Tibial artery (tissue), 4 donors: ENCODE measurements at regions not wholly inside any gene's neighbourhood (a gene's known extent, or its start where the extent isn't known, plus 50 kb on each side); places are given as distances from the start of the nearest gene placed in this dataset.
A peak's percentile ranks its signal among the peaks of the same experiment; 100 is the strongest.

Experiments
- DNase-seq, 2 donors: peaks; one replicate each; pipeline ENCODE4 v3.0.0-alpha.2; 2019
- H3K27ac ChIP-seq, 2 donors: fragments of 200-600 bp; sonication (generic) in 1 of 2; 1 replicate in 1 of 2; 2 replicates in 1 of 2; pipeline ENCODE4 v1.5.1; 2018 to 2019; ENCODE audit warnings: mild to moderate bottlenecking in 1 of 2
- H3K27me3 ChIP-seq, 2 donors: fragments of 200-600 bp; sonication (generic) in 1 of 2; one replicate each; pipeline versions ENCODE4 v1.5.1 to v1.6.0; 2016 to 2019
- H3K36me3 ChIP-seq, 3 donors: fragments of 200-600 bp; sonication (generic) in 2 of 3; one replicate each; pipeline ENCODE4 v1.5.1; 2016 to 2019; ENCODE audit warnings: mild to moderate bottlenecking in 2 of 3
- H3K4me1 ChIP-seq, 4 donors: fragments of 200-600 bp; sonication (generic) in 2 of 4; 1 replicate in 3 of 4; 2 replicates in 1 of 4; pipeline ENCODE4 v1.5.1; 2016 to 2019
- H3K4me3 ChIP-seq, 2 donors: fragments of 200-600 bp; sonication (generic) in 1 of 2; 1 replicate in 1 of 2; 2 replicates in 1 of 2; pipeline ENCODE4 v1.5.1; 2018 to 2019; ENCODE audit warnings: mild to moderate bottlenecking in 2 of 2
- H3K9me3 ChIP-seq, 3 donors: fragments of 200-600 bp; sonication (generic) in 1 of 3; one replicate each; pipeline ENCODE4 v1.5.1; 2016 to 2019
- intact Hi-C: fragments of 100-400 bp; cut with DNase I; formaldehyde crosslinking; loops from one replicate; pipeline ENCODE4 v1.15.0; 2023; ENCODE audit warnings: low total_unique reads
- TF ChIP-seq, protein P1 (sequence below), 2 experiments: fragments of 200-600 bp in 1 of 2; fragments of 450-650 bp in 1 of 2; IDR thresholded peaks; one replicate each; pipeline ENCODE4 v1.5.1; 2017 to 2019; ENCODE audit warnings: antibody characterized with exemption in 2 of 2, mild to moderate bottlenecking in 1 of 2, moderate library complexity in 1 of 2

GRCh38 chr1:201778279-201779065 is 50.5 kb upstream of the IPO9 start:
- H3K27ac ChIP-seq: peak overlapping the region; percentile 71 to 72

More at GRCh38 chr1:201778279-201779065, 50.5 kb upstream of the IPO9 start:
- peak in 1 of 2 donors; percentile 60 for DNase-seq
- Histone ChIP-seq H3K4me3 (no peak overlapping the region), H3K4me1 (peaks cover 0 to 83% (median 35%) of the 10 kb centered on the region in 4 donors), H3K36me3 (peaks cover 23 to 31% (median 26%) of the 10 kb centered on the region in 3 donors), H3K27me3 (no peaks in the 10 kb centered on the region), H3K9me3 (no peaks in the 10 kb centered on the region)
- TF ChIP-seq, protein P1, sequence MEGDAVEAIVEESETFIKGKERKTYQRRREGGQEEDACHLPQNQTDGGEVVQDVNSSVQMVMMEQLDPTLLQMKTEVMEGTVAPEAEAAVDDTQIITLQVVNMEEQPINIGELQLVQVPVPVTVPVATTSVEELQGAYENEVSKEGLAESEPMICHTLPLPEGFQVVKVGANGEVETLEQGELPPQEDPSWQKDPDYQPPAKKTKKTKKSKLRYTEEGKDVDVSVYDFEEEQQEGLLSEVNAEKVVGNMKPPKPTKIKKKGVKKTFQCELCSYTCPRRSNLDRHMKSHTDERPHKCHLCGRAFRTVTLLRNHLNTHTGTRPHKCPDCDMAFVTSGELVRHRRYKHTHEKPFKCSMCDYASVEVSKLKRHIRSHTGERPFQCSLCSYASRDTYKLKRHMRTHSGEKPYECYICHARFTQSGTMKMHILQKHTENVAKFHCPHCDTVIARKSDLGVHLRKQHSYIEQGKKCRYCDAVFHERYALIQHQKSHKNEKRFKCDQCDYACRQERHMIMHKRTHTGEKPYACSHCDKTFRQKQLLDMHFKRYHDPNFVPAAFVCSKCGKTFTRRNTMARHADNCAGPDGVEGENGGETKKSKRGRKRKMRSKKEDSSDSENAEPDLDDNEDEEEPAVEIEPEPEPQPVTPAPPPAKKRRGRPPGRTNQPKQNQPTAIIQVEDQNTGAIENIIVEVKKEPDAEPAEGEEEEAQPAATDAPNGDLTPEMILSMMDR (IDR thresholded peaks at IDR 0.05): no peak
- intact Hi-C loops: no loop called here
